ENCODE measurements at regions not wholly inside any gene's neighbourhood (a gene's known extent, or its start where the extent isn't known, plus 50 kb on each side); places are given as distances from the start of the nearest gene placed in this dataset.

DNA sequence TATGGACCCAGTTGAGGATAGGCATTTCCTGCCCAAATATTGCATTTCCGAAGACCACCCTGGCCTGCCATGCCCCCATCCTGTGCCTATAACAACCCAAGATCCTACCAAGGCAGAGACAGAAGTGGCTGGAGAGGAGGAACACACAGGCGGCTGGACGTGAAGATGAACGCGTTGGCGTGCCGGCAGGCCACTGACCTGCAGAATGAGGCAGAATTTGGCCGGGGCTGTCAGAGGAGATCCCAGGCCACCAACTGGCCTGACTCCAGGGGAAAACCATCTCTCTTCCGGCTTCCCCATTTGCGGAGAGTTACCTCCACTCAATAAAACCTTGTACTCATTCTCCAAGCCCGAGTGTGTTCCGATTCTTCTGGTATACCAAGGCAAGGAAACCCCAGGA, 1507.5 kb downstream of the EFNA5 start:
- TF ChIP-seq, protein P1, sequence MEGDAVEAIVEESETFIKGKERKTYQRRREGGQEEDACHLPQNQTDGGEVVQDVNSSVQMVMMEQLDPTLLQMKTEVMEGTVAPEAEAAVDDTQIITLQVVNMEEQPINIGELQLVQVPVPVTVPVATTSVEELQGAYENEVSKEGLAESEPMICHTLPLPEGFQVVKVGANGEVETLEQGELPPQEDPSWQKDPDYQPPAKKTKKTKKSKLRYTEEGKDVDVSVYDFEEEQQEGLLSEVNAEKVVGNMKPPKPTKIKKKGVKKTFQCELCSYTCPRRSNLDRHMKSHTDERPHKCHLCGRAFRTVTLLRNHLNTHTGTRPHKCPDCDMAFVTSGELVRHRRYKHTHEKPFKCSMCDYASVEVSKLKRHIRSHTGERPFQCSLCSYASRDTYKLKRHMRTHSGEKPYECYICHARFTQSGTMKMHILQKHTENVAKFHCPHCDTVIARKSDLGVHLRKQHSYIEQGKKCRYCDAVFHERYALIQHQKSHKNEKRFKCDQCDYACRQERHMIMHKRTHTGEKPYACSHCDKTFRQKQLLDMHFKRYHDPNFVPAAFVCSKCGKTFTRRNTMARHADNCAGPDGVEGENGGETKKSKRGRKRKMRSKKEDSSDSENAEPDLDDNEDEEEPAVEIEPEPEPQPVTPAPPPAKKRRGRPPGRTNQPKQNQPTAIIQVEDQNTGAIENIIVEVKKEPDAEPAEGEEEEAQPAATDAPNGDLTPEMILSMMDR (IDR thresholded peaks at IDR 0.05; ENCODE audit: poor library complexity), result no peak
- TF ChIP-seq EZH2 (IDR thresholded peaks at IDR 0.05; ENCODE audit: borderline replicate concordance), result no peak
